Amygdala (tissue), 56 donors: ENCODE measurements at regions not wholly inside any gene's neighbourhood (a gene's known extent, or its start where the extent isn't known, plus 50 kb on each side); places are given as distances from the start of the nearest gene placed in this dataset.

ENCODE experiments used
- DNase-seq, 56 donors: peaks; one replicate each; lab custom pipeline; 2025; lab: John Stamatoyannopoulos, UW

DNA sequence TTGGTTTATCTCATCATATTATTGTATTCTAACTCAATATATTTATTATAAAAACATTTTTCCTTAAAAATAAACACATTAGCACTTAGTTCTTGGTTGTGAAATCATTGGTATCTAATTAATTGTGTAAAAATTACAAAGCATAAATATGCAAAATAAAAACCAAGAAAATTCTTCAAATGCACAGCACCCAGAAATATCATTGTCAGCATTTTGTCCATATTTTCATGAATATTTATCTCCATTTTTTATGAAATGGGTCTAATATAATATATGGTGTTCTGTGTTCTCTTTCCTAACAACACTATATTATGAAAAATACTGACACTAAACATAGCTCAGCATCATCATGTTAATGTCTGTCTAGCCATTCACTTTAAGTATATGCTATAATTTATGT, 877.8 kb upstream of the MAP3K7 start:
- DNase-seq: no peak

DNA sequence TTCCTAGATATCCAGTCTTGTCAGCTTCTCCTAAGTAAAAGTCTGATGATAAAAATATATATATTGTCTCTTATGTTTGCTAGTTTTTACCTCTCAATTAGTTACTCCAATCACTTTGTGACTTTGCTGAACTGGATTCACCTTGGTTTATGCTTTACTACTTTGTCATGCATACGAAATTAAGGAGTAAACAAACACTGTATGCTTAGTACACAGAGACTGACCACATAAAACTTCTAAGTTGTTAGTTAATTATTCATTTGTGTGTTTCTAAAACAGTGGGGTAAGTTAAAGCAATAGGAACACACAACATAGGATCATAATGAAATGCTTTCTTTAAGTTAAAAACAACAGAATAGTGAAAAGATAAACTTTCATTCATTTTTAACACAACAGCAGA, 877.3 kb upstream of the MAP3K7 start:
- DNase-seq: no peak

DNA sequence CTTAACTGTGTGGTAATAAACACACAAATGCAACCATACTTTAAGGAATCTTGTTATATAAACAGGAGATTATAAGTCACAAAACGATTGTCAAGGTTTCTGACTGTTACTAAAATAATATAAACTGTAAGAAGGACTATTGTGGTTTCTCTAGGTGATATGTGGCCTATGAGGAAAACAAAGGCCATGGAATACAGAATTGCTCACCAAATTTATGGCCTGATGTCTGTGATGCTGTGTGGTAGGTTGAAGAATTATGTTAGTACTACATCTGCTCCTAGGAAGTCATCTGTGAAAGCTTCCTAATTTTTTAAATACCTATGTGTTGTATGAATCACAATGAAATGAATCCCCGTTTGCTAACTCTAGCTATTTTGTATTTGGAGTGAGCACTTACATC, 875.4 kb upstream of the MAP3K7 start:
- no peak for DNase-seq

DNA sequence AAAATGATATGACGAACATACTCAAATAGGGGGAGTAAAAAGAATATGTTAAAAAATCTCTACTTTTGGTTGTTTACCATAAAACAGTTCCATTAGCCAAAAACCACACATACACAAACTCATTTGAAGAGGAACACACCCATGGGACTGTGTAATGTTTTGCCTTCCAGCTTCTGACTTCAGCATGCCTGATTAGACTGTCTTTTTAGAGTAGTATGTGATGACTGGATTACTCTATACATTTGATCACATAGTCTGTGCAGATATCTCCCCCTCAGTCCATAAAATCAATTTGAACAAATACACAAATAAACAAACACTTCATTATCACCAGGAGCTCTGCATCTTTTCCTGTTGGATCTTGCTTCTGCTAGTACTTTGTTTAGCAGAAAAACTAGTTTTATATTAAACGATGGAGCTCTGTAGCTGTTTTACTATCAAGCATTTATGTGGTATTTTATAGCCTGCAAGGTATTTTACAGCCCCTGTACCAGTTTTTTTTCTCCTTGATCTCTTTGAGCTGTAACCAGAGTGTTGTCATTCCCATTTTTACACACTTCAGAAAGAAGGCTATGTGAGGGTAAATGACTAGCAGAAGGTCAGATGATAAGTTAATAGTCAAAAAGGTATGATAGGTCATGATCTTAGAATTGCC, 866.5 kb upstream of the MAP3K7 start:
- DNase-seq: no peak

DNA sequence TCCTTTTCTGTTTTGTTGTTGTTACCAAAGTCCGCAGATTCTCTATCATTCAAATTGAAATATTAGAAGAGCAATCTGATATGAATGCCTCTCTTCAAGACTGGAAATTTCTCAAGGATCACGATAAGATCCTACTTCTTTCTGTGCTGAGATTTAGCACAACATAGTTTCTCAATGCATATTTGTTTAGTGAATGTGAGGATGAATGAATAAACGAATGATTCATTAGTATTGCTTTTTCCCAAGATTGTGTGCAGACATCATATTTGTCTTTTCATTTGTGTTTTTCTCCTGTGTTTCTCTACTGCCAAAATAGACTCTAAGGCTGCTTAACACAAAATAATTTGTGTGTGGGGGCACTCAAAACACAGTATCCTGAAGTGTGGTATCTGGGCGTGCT, 862.7 kb upstream of the MAP3K7 start:
- no peak for DNase-seq

DNA sequence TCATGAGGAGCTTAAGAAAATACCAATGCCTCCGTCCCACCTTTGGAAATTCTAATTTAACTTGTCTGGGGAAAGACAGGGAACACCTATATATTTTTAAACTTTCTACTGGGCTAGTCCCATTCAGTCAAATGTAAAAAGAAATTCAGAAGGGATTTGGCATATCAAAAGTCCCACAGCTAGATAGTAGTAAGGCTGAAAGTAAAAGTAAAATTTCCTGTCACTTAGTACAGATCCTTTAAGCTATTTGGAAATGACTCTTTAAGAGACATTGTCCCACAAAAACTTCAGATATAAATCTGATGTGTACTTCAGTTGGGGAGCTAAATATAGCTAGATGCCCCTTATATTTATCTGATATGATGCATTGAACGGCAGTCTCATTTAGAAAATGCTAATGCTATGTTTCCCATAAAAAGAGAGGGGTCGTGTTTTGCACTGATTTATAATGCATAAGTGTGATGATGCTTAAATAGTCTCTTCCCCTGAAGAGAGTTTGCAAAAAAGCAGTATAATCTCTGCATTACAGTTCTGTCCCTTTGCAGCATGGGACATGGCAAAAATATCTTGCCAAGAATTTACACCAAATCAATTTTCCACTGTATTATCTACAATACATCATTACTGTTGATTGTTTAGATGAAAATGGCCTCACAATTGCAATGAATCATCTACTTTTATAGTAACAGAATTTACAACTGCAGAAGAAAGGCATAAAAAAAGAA, 860.8 kb upstream of the MAP3K7 start:
- DNase-seq: no peak

DNA sequence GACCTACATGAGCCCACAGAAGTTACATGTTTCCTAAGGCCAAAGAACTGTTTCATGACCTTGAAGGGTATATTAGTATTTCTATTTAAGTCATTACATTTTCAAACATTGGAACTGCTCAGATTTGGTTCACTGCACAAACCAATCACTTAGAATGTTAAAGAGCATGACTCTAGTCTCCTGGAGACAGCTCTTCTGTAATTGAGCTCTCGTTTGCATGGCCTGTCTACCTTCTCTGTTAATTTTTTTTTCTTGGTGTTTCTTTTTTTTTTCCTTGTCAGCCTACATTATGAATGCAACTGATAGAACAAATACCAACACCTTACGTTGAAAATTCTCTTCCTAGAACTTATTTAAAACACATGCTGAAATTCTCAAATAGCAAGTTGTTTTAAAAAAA, 860.2 kb upstream of the MAP3K7 start:
- no peak for DNase-seq

DNA sequence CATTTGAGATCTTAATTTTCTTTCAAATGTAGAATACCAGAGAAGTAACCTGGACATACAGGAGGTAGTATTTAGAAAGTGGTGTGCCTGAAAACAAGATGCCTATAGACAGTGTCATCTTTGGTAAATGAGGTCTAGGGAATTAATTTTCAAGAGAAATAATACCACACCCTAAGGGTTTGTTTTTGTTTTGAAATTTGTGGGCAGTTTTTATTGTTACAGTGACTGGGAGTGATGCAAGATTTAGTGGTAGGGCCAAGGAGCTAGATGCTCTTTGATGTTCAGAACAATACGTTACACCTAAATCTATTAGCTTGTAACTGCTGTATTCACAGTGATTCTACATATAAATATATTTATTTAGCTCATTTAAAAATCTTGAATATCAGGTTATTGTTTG, 856.5 kb upstream of the MAP3K7 start:
- no peak for DNase-seq

DNA sequence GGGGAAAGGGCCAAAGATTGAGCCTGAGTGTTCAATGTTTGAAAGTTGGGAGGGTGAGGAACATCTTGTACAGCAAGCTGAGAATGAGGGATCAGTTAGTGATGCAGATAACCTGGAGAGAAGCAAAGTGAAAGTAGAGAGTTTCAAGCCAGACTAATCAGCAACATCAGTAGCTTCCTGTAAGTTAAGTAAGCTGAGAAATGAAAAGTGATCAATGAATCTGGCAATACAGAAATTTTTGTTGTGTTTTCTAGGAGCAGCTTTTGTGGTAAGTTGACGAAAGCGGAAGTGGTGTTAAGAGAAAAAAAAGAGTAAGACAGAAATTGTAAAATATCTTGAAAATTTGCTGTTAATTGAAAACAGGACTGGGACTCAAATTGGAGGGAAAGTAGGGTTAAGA, 855.5 kb upstream of the MAP3K7 start:
- DNase-seq: no peak

DNA sequence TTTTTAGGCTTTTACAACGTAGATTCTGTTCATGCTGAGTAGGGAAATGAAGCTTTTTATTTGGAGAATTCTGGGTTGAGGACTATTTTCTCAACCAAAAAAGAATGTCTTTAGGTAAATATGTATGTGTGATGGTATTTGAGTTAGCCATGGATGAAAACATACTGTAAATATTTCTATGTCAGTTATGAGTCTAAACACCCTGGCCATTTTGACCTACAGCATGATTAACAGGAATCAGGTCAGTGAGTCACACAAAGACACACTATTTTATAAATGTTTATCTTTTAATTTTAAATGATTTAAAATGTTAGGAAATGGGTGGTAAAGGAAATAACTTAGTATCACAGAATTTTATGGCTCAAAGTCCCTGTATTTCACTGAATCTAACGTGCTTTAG, 851.7 kb upstream of the MAP3K7 start:
- DNase-seq: no peak

DNA sequence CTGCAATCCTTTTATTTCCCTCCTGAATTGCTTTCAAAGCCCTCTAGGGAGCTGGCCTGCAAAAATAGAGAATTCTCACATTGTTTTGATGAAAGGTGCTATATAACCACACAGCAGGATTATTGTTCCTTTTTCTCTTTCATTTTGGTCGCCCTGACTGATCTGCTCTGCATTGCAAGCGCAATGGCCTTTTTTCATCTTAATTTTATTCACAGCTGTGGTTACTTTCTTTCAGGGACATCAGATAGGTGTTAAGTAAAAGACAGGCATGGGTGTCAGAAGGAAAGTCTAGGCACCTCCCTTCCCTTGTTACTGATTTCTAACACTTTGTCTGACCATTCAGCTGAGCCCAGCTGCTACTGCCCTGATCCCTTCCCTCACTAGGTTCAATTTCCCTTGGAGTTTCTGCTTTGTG, 850.5 kb upstream of the MAP3K7 start:
- no peak for DNase-seq

DNA sequence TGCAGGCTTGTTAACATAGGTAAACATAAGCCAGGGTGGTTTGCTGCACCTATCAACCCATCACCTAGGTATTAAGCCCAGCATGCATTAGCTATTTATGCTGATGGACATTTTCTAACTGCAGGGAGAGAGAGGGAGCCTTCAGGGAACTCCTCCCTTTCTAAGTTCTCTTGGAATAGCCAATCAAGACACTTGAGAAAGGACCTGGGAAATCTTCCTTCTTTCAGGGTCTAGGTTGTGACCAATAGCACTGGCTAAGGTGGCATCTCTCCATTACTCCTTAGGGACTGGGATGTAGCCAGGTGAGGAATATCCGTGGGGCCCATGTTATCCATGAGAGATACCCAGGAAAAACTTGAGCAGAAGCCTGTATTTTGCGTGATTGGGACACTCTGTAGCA, 849.6 kb upstream of the MAP3K7 start:
- DNase-seq: no peak

DNA sequence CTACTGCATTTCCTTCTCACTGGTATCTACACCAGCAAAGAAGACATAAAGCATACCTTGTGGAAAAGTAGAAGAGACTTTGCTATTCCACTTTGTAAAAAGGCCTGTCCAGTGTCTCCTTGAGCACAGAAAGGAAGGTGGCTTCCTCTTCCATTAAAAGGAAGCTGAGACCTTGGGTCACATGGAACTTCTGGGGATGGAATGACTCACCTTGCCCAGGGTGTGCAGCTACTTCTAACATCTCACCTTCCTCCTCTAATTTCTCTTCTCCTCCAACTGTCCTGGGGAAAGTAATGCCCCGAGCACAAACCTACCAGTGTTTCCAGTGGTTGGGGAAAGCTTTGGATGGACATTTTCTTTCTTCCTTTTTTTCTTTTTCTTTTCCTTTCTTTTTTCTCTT, 848.8 kb upstream of the MAP3K7 start:
- DNase-seq: no peak

DNA sequence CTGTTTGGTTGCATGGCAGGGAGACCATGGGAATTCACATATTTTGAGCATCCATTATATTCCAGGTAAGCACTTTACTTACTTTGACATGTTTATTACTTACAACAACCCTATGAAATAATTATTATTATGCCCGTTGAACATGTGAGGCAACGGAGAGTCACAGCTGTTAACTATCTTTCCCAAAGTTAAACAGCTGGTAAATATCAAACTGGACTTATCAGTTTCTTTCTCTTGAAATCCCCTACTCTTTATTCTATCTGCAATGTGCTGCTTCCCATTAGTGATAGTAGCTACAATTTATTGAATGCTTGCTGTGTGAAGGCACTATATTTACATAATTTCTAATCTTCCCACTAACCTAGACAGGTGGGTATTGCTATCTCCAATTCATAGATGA, 847.7 kb upstream of the MAP3K7 start:
- no peak for DNase-seq

DNA sequence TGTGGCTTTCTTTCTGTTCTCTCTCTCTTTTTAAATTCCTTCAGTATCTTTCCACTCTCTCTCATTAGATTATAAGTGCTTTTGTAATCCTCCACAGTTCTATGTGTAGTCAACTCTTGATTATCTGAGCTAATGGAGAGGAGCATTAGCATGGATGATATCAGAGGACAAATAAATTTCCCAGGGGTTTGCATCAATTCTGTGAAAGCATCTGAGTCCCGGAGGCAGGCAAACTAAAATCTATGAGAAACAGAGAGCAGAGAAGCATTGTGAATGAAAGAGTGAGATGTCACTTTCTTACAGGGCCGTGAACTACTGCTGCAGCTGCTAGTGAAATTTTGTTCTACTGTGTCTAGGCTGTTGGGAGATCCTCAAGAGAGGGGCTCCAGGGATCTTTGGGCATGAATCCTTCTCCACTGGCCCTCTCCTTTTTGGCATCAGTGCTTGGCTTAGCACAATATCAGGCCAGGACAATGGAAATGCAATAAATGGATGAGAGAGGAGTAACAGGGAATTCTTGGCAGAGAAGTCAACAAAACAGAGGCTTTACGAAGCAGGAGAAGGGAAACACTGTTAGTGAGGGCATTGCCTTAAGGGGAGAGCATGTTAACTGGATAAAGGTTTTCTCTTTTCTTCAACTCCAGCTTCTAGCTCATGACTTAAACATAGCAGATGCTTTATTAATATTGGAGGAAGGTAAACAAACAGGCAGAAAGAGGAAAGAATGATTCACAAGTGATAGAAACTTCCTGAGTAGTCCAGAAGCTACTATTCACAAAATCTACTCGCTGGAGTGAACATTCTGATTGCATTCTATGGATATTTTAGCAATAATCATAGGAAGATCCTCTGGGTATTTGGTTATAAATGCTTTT, 847.0 kb upstream of the MAP3K7 start:
- DNase-seq: no peak

DNA sequence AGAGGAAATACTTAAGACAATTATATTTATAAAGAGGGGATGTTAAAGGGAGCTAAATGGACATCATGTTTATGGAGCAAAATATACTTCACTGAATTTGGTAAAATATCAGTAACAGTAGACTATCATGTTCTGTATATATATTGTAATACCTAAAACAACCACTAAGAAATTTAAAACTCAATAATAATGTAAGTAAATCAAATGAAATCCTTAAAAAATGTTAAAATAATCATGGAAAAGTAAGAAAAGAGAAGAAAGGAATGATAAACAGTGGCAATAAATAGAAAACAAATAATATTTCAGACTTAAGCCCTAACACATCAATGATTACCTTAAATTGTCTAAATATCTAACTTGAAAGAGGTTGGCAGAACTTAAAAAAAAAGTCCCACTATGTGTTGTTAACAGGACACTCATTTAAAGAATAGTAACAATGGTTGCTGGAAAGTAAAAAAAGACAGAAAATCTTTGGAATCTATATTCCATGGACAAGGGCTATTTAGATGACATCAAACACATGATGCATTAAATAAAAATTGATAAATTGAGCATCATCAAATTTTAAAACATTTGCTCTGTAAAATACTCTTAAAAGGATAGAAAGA, 842.2 kb upstream of the MAP3K7 start:
- DNase-seq: no peak

DNA sequence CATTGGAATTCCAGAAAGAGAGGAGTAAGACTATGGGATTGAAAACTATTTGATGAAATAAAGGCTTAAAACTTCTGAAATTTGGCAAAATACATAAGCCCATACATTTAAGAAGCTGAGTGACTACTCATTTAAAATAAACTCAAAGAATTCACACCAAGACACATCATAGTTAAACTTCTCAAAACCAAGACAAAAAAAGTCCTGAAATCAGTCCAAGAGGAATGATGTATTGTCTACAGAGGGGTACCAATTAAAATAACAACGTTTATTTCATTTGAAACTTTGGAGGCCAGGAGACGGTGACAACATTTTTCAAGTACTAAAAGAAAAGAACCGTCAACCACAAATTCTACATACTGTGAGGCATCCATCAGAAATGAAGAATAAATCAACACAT, 841.4 kb upstream of the MAP3K7 start:
- no peak for DNase-seq

DNA sequence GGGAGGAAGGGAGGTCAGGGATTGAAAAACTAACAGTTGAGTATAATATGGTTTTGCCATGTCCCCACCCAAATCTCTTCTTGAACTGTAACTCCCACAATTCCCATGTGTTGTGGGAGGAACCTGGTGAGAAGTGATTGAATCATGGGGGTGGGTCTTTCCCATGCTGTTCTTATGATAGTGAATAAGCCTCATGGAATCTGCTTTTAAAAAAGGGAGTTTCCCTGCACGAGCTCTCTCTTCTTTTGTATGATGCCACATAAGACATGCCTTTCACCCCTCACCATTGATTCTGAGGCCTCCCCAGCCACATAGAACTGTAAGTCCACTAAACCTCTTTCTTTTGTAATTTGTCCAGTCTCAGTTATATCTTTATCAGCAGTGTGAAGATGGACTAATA, 833.4 kb upstream of the MAP3K7 start:
- DNase-seq: no peak

DNA sequence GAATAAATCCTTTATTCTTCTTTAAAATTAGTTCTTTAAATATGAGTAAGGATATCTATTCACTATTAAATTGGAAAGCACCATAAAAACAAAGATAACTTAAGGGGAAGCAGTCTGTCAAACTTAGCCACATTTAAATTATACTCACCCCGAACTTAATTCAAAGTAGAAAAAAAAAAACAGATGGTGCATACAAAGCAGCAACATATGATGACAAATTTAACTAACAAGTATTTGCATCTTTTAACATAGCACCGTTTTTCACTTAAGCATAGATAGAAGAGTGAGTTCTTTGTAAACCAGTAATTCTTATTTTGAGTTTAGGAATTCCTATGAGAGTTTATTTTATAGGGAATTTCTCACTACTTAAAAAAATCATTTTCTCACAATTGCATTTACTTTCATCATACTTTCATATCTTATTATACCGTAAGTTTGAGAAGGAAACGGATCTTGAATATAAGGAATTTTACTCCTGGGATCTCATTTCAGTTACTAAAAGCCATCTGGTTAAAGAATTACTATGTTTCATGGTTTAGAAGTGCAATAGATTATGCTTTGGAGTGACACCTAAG, 828.2 kb upstream of the MAP3K7 start:
- DNase-seq: no peak

DNA sequence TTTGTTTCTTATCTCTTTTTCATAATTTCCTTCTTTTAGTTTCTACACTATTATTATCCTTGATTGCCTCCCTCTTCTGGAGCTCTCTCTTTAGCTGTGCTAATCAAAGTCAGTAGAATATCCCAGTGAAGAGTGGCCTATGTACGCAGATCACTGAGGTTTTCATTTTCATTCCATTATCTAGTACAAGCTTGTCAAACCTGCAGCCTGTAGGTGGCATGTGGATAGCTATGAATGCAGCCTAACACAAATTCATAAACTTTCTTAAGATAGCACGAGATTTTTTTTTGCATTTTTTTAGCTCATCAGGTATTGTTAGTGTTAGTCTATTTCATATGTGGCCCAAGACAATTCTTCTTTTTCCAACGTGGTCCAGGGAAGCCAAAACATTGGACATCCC, 825.7 kb upstream of the MAP3K7 start:
- no peak for DNase-seq

DNA sequence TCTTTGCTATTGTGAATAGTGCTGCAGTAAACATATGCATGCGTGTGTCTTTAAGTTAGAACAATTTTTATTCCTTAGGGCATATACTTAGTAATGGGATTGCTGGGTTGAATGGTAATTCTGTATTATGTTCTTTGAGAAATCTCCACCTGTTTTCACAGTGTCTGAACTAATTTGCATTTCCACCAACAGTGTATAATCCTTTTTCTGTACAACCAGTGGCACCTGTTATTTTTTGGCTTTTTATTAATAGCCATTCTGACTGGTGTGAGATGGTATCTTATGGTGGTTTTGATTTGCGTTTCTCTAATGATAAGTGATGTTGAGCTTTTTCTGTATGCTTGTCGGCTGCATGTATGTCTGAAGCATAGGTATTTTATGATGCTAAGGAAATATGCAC, 820.8 kb upstream of the MAP3K7 start:
- DNase-seq: no peak
